GM19043 (cell line): ENCODE measurements at regions not wholly inside any gene's neighbourhood (a gene's known extent, or its start where the extent isn't known, plus 50 kb on each side); places are given as distances from the start of the nearest gene placed in this dataset.
"Not testable (repeated sequence)": the region's sequence is repeated elsewhere in the genome, so short reads cannot be mapped to it uniquely, and the experiment has no call there.

Source experiments
- ATAC-seq: cut with Tn5 transposase; IDR thresholded peaks from one replicate; pipeline ENCODE4 v1.9.1; 2021; ENCODE audit warnings: low read depth; ENCODE audit not compliant: unreplicated experiment

DNA sequence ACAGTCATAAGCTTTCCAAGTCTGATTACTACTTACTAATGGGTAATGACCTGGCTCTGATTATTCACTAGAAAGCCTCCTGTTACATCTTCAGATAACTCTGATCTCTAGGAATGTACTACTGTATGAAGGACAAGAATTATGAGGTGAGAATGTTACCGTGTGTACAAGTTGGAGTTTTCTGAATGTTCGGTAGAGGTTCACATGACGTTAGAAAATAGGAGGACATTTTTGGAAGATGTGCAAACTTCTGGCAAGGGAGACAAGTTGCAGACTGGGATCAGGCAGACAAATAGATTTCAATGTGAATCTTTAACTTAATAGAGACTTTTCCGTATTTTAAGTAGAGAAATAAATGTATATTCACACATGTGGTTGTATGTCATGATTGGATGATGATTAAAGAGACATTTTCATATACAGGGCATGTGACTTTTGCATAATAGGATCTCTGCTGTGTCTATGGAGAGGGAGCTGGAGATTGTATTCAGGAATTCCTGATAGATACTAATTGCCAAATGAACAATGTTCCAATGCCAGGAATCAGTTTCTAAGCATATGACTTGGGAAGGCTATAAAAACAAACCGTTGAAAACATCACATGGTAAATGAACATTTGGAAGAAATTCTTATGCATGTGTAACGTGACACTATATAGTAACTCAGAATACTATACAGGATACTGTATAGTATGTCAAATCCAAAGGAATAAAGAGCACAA, 1695.8 kb upstream of the PIK3C3 start:
- no peak for ATAC-seq

DNA sequence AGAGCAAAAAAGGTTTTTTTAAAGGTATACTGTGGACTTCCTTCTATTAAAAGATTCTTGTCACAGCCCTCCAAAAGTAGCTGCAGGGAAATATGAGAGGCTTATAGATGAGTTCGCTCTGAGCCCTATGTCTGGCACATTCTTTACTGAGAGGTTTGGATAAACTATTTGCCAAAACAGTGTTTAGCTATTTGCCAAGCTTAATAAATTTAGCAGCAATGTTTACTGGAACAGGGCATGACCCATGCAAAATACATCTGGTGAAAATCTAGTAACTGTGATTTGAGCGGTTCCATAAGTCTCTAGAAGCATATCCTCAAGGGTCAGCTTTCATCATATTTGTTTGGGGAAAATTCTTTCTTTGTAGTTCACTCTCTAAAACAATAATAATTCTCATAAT, 1696.7 kb upstream of the PIK3C3 start:
- no peak for ATAC-seq

DNA sequence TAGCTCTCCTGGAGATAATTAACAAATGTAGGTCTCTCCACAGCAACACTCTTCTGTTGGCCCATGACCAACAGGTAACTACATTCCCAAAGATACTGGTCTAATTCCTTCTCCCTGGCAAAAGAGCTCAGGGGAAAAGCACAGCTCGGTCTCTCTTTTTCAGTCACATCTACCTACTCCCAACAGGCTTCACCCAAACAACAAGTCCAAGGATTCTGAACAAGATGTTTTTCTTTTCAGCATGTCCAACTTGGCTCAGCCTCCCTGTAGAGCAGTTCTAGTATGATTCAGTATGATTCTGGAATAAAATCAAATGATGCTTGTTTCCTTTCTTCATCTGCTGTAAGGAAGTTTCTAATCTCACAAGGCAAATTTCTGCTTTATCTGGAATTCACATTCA, 1704.8 kb upstream of the PIK3C3 start:
- no peak for ATAC-seq

DNA sequence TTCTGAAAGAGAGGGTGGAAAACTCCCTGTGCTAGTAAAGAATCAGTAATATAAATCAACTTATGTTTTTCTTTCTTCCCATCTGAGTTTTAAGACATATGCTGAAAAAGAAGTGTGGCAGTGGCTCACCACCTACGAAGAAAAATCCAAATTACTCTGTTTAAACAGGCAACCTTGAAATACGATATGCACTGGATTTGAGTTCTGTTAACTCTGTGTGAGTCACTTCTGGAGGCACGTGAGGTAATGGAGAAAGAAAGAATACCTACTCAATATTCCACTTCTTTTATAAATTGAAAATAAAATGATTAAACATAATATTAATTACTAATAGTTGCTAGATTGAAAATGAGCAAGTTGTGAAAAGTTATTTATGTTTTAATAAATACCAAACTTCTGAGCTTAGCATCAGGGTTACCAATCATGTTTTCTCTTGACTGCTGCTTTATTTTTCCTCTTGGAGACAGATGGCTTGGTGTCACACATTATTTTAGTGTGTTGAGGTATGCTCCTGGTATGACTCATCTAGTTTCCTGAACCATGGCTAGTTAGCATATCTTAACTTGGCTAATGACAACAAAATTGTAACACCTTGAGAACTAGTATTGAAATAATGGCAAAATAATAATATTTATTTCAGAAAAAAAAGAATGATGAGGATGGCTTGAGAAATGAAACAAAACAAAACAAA, 1705.5 kb upstream of the PIK3C3 start:
- ATAC-seq = no peak

DNA sequence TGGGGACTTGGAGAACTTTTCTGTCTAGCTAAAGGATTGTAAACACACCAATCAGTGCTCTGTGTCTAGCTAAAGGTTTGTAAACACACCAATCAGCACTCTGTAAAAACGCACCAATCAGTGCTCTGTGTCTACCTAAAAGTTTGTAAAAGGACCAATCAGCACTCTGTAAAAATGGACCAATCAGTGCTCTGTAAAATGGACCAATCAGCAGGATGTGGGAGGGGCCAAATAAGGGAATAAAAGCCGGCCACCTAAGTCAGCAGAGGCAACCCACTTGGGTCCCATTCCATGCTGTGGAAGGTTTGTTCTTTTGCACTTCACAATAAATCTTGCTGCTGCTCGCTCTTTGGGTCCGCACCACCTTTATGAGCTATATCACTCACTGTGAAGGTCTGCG, 1709.4 kb upstream of the PIK3C3 start:
- not testable (repeated sequence) for ATAC-seq

DNA sequence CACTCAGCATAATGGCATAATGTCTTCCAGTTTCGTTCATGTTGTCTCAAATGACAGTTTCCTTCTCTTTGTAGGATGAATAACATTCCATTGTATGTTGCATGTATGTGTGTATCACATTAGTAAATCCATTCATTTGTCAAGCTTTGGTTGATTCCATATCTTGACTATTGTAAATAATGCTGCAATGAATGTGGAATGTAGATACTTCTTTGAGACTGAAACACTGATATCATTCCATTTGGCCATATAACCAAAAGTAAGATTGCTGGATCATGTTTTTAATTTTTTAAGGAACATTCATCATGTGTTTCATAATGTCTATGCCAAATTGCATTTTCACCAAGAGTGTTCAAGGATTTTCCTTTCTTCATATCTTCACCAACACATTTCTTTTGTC, 1711.4 kb upstream of the PIK3C3 start:
- ATAC-seq = no peak

DNA sequence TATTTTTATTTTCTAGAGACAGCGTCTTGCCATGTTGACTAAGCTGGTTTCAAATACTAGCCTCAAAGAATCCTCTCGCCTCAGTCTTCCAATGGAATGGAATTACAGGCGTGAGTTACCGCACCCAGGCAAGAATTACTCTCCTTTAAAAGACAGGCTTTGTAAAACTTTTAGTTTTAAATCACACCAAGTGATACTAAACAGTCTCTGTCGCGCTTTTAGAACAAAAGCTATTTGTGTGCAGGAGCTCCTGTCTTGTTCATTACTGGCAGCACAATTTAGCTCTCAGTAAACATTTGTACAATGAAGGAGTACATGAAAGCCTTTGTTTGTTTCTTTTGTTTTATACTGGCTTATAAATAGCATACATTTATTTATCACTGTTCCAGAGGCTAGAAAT, 1719.2 kb upstream of the PIK3C3 start:
- ATAC-seq = no peak

DNA sequence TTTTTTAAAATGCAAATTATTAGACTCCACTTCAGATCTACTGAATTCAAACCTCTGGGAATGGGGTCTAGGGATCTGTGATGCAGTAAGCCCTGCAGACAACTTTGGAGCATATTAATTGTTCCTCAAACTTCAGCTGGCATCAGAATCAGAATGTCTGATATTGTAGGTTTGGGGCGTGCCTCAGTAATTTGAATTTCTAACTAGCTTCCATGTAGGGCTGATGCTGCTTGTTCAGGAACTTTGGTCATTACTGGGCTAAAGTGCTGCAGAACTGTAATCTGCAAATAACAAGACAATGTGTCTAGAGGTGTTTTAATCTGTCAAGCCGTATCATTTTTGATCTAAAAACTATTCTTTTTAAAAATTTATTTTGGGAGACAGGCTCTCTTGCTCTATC, 1719.7 kb upstream of the PIK3C3 start:
- no peak for ATAC-seq

DNA sequence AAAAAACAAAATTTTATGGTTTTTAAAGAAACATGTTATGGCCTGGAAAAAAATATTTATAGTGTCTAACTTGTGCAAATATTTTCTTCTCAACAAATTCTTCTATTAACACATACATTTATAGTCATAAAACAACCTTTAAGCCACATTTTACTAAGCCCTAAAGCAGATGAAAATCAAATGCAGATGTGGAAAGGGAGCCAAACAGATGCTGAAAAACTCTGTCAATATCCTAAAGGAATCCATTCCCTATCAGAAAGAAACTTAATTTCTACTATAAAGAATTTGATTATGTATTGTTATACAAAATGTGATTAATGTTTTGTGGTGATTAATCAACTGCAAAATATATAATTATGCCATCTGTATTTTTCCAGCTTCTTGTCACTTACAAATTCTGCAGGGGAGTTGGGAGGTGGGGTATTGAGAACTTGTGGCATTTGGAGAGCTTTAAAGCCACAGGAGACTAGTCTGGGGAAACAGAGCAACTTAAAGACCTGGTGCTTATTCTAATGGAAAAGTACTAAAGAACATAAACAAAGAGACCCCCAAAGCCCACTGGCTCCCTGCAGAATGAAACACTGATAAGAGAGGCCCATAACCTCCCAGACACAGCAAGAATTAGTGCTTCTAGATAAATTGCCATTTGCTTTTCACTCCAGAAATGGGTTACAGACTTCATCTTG, 1721.0 kb upstream of the PIK3C3 start:
- no peak for ATAC-seq

DNA sequence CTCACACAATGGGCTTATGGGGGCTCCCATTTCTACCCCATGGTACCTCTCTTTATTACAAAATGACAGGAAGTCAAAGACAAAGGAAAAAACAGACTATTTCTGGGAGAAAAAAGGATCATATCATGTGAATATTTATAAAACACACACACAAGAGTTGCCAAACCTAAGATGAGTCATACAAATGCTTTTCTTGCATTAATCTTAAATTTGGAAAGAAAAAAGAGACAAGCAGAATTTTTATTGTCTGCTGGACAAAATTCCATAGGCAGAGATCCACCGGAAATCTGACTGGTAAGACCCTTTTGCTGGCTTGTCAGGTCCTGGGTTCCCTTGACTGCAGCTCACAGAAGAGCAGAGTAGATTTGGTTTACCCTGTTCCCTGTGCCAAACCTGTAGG, 1732.3 kb upstream of the PIK3C3 start:
- ATAC-seq = no peak

DNA sequence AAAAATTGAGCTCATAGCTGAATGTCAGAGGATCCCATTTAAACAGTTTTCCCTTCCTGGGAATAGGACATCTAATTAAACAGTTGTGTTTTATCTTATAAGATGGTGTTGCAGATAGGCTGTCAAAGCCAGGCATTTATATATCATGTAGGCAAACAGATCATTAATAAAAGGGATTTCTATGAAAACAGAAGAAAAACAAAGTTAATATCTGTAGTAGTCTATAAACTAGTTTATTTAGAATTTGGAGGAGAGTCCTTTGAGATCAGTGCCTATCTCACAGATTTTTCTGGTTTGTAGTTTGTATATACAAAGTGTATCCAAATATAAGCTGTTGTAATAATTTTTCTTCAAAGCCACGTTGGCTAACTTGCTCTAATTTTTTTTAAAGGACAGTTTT, 1738.2 kb upstream of the PIK3C3 start:
- ATAC-seq = no peak

DNA sequence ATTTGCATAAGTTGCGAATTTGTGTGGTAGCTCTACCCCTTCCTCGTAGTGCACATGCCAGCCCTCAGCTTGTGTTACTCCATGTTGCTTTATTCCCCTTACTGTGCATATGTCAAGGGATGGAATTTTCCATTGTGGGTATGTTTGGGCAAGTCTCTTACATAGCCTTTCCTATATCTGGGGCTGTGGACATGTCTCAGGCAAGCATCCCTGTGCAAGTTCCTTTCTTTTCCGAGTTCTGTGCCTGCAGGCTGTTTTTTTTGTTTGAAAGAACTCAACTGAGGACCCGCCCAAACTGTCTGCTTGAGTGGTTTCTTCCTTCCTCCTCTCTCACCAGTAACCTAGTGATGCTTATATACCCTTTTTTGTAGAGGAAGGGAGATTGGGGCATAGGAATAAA, 1739.1 kb upstream of the PIK3C3 start:
- ATAC-seq = no peak

DNA sequence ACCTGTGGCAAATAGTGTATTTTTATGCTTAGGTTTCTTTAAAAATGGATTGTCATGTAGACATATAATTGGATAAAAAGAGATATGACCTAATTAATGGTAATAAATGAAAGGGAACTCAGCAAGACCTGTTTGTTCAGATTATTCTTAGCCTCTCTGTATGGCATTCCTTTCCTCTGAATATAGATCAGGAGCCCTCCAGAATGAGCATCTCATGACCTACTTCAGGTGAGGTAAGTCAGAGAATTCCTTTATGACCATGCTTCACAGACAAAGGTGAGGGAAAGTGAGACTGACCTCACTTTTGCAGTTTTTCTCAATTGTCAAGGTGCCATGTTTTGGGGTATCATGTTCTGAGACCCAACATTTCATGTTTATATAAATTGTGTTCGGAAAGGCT, 1744.3 kb upstream of the PIK3C3 start:
- ATAC-seq = no peak

DNA sequence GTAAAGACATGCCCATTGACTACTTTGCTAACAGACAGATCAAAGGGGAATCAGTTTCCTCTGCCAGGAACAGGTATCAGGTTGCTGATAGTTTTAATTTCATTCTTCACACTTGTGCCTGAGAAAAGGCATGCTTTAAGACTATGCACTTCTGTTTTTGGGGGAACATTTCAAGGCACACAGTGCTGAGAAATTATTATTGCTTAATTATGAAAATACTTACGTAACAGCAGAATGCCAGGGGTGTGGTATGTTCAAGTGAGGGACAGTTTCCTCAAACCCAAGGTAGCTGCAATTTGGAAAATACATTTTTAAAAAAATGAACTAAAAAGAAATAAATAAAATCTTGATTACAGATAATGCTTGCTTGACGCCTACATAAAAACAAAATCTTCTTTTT, 1746.1 kb upstream of the PIK3C3 start:
- no peak for ATAC-seq

DNA sequence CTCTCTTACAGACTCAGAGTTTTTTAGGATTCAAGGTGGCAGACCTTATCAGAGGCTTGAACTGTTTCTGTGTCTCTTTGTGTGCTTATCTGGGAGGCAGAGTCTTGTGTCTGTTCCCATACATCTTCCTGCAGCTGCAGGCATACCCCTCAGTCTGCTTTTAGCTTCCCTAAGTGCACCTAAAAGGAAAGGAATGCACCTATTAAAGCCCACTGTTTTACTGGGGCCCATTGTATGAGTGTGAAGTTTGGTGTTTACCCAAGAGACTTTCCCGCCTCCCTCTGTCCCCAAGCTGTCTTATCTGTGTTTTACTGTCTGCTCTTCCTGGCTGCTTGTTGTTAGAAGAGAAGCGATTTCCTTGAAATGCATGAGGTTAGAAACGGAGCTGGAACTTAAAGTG, 1757.3 kb upstream of the PIK3C3 start:
- ATAC-seq = no peak

DNA sequence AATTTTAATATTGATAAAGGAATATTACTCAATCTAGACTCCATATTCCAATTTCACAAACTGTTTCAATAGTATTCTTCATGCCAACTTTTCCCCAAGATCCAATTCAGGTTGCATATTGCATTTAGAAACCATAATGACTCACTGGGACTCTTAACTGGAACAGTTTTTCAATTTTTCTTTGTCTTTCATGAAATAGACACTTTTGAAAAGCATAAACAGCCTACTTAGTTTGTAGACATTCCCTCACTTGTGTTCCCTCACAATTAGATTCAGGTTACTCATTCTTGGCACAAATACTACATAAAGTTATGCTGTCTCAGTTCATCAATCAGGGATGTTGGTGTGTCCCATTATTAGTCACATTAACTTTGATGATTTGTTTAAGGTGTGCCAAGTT, 1768.4 kb upstream of the PIK3C3 start:
- no peak for ATAC-seq

DNA sequence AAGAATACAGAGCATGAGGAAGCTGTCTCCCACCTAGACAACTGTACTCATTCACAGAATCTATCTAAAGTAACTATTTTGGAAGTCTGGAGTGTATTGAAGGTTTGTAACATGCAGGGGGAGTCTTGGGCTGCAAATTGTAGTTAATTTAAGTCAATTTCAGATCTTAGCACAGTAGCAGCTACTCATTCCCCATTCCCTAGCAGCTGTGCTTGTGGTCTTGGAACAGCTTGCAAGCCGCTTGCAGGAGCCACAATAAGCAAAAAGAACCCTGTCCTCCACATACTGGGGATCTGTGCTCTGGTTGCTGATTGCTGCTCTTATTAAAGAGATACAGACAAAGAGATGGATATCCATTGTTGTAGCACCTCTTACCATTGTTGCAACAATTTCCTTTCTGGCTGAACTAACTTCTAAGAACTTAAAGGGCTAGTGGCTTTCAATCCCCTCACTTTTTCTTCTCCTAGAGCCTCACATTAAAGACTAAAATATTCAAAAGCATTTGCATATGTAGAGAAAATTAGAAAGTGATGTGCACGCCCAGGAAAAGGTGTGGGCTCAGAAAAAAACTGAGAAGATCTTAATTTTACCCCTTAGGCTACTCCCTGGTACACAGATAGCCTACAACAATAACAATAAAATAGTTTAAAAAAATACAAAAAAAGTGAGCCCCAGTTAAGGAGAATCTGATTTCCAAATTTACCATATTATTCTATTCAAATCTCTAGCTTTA, 1775.1 kb upstream of the PIK3C3 start:
- no peak for ATAC-seq

DNA sequence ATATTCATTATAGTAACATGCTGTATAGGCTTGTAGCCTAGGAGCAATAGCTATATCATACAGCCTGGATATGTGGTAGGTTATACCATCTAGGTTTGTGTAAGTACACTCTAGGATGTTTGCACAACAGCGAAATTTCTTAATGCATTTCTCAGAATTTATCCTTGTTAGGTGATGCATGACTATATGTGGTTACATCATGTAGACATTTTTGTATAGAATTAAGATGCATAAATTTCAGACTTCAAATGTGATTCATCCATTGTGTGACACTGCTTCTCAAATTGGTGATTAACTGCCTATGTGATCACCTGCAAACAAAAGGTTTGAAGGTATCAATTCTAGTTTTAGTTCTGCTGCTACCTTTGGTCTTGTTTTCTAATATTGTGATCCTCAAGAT, 1787.0 kb upstream of the PIK3C3 start:
- no peak for ATAC-seq

DNA sequence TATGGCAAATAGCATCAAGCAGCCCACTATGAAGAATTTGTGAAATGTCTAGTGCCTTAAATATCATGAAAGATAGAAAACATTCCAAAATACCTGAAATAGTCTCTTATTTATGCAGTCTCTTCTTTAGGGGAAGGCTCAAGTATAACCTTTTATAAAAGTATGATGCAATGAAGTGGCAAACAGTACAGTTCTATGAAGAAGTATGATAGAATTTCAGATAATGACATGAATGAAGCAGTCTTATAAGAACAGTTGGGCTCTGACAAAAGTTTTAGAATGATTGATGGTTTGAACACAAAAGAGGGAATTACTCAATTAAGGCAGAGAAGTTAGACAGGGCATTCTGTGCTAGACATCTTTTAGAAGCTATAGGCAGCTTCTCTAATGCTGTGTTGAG, 1791.8 kb upstream of the PIK3C3 start:
- no peak for ATAC-seq

DNA sequence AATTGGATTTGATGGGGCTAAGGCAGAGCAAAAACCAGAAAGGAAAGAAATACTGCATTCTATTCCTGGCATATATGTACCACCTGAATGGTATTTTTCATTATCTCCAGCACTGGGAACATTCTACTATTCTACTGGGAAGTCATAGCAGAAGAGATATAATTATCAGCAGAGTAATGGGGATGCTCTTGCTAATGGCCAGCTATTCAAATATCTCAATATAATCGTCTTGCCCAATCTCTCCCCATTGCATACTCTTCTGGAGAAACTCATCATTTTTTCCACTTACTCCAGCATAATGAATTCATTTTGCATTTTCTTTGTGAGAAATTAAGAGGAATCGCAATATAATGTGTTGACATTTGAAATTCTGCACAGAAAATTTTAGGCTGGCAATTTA, 1794.7 kb upstream of the PIK3C3 start:
- ATAC-seq = no peak
